H9 (cell line): ENCODE measurements at regions not wholly inside any gene's neighbourhood (a gene's known extent, or its start where the extent isn't known, plus 50 kb on each side); places are given as distances from the start of the nearest gene placed in this dataset.

Experiments used
- DNase-seq: peaks from one replicate; pipeline ENCODE4 v3.0.0-alpha.2; 2017
- H2AFZ ChIP-seq: one replicate; pipeline ENCODE4 v1.6.1; 2013; ENCODE audit warnings: mild to moderate bottlenecking, low read length, control low read depth, moderate library complexity
- H2AK5ac ChIP-seq: 2 replicates; pipeline ENCODE4 v1.6.1; 2013; ENCODE audit warnings: low read length, control low read depth, mixed read lengths; ENCODE audit not compliant: insufficient read length
- H2BK120ac ChIP-seq: one replicate; pipeline ENCODE4 v1.6.1; 2013; ENCODE audit warnings: low read depth, mild to moderate bottlenecking, low read length, control low read depth, inconsistent platforms; ENCODE audit not compliant: poor library complexity, severe bottlenecking
- H2BK12ac ChIP-seq: 2 replicates; pipeline ENCODE4 v1.6.1; 2013; ENCODE audit warnings: low read length, control low read depth, mixed read lengths, low read depth; ENCODE audit not compliant: insufficient read length
- H2BK15ac ChIP-seq: 2 replicates; pipeline ENCODE4 v1.6.1; 2013; ENCODE audit warnings: low read depth, low read length, control low read depth
- H2BK20ac ChIP-seq: one replicate; pipeline ENCODE4 v1.6.1; 2013; ENCODE audit warnings: low read depth, mild to moderate bottlenecking, low read length, control low read depth, inconsistent platforms; ENCODE audit not compliant: poor library complexity, severe bottlenecking
- H2BK5ac ChIP-seq: 2 replicates; pipeline ENCODE4 v1.6.1; 2013; ENCODE audit warnings: low read length, control low read depth, mixed read lengths; ENCODE audit not compliant: insufficient read length
- H3K14ac ChIP-seq: 2 replicates; pipeline ENCODE4 v1.6.1; 2013; ENCODE audit warnings: low read length, control low read depth; ENCODE audit not compliant: insufficient read depth
- H3K18ac ChIP-seq: 2 replicates; pipeline ENCODE4 v1.6.1; 2013; ENCODE audit warnings: low read depth, mild to moderate bottlenecking, mixed read lengths, low read length, control low read depth; ENCODE audit not compliant: insufficient read length
- H3K23ac ChIP-seq: 2 replicates; pipeline ENCODE4 v1.6.1; 2013; ENCODE audit warnings: low read length, control low read depth, mixed read lengths, low read depth; ENCODE audit not compliant: insufficient read length
- H3K23me2 ChIP-seq: 2 replicates; pipeline ENCODE4 v1.6.1; 2013; ENCODE audit warnings: low read depth, mild to moderate bottlenecking, mixed read lengths, low read length, control low read depth; ENCODE audit not compliant: insufficient read length, poor library complexity, severe bottlenecking
- H3K27ac ChIP-seq: 2 replicates; pipeline ENCODE4 v1.5.1; 2013; ENCODE audit warnings: low read length, control low read depth, mixed read lengths, low read depth; ENCODE audit not compliant: insufficient read length
- H3K27me3 ChIP-seq: 2 replicates; pipeline ENCODE4 v1.6.1; 2013; ENCODE audit warnings: low read length, control low read depth, inconsistent platforms; ENCODE audit not compliant: insufficient read depth
- H3K4ac ChIP-seq: 2 replicates; pipeline ENCODE4 v1.6.1; 2013; ENCODE audit warnings: low read depth, mild to moderate bottlenecking, control low read depth, inconsistent platforms, low read length, moderate library complexity
- H3K4me1 ChIP-seq: 2 replicates; pipeline ENCODE4 v1.6.1; 2013; ENCODE audit warnings: low read length, control low read depth, inconsistent platforms; ENCODE audit not compliant: insufficient read depth
- H3K4me2 ChIP-seq: 2 replicates; pipeline ENCODE4 v1.6.1; 2013; ENCODE audit warnings: low read length, control low read depth, mixed read lengths; ENCODE audit not compliant: insufficient read length, insufficient read depth
- H3K56ac ChIP-seq: 2 replicates; pipeline ENCODE4 v1.6.1; 2013; ENCODE audit warnings: low read depth, mild to moderate bottlenecking, mixed read lengths, low read length, control low read depth; ENCODE audit not compliant: insufficient read length
- H3K79me1 ChIP-seq: 2 replicates; pipeline ENCODE4 v1.6.1; 2013; ENCODE audit warnings: low read depth, mild to moderate bottlenecking, moderate library complexity, low read length, control low read depth, inconsistent platforms; ENCODE audit not compliant: insufficient read depth, poor library complexity, severe bottlenecking
- H3K79me2 ChIP-seq: 2 replicates; pipeline ENCODE4 v1.6.1; 2013; ENCODE audit warnings: low read length, control low read depth, inconsistent platforms; ENCODE audit not compliant: insufficient read depth
- H3K9ac ChIP-seq: 2 replicates; pipeline ENCODE4 v1.6.1; 2013; ENCODE audit warnings: low read length, control low read depth, mixed read lengths; ENCODE audit not compliant: insufficient read length; ENCODE audit errors: extremely low read depth
- H3K9me3 ChIP-seq: one replicate; pipeline ENCODE4 v1.6.1; 2013; ENCODE audit warnings: low read depth, low read length, inconsistent platforms; ENCODE audit not compliant: control insufficient read depth
- H3T11ph ChIP-seq: one replicate; pipeline ENCODE4 v1.6.1; 2013; ENCODE audit warnings: mild to moderate bottlenecking, low read length, control low read depth, inconsistent platforms
- H4K20me1 ChIP-seq: one replicate; pipeline ENCODE4 v1.6.1; 2013; ENCODE audit not compliant: control insufficient read depth, insufficient read length, insufficient read depth
- H4K5ac ChIP-seq: 2 replicates; pipeline ENCODE4 v1.6.1; 2013; ENCODE audit warnings: low read depth, mild to moderate bottlenecking, mixed read lengths, low read length, control low read depth; ENCODE audit not compliant: insufficient read length
- H4K8ac ChIP-seq: replicated peaks from 2 replicates; pipeline ENCODE4 v1.6.1; 2013; ENCODE audit warnings: low read length, control low read depth, mixed read lengths, low read depth; ENCODE audit not compliant: insufficient read length
- H4K91ac ChIP-seq: 2 replicates; pipeline ENCODE4 v1.6.1; 2013; ENCODE audit warnings: low read depth, mild to moderate bottlenecking, moderate library complexity, mixed read lengths, low read length, control low read depth; ENCODE audit not compliant: insufficient read length
- H3K27ac Mint-ChIP-seq, 3 experiments: 2 replicates in 2 of 3; 3 replicates in 1 of 3; pipeline ENCODE4 v1.8.0; 2020 to 2021; ENCODE audit warnings: mixed read lengths in 3 of 3, mild to moderate bottlenecking in 1 of 3, moderate library complexity in 1 of 3
- H3K27me3 Mint-ChIP-seq: 2 replicates; pipeline ENCODE4 v1.8.0; 2021; ENCODE audit warnings: low read depth, mild to moderate bottlenecking, moderate library complexity, mixed read lengths
- H3K36me3 Mint-ChIP-seq, 3 experiments: 2 replicates in 2 of 3; 3 replicates in 1 of 3; pipeline ENCODE4 v1.8.0; 2020 to 2021; ENCODE audit warnings: low read depth in 3 of 3, mixed read lengths in 3 of 3; ENCODE audit not compliant: insufficient read depth in 1 of 3
- H3K4me1 Mint-ChIP-seq, 2 experiments: 2 replicates each; pipeline ENCODE4 v1.8.0; 2020; ENCODE audit warnings: mixed read lengths in 2 of 2
- H3K4me3 Mint-ChIP-seq, 2 experiments: 2 replicates in 1 of 2; 3 replicates in 1 of 2; pipeline ENCODE4 v1.8.0; 2020 to 2021; ENCODE audit warnings: mild to moderate bottlenecking in 2 of 2, mixed read lengths in 2 of 2, moderate library complexity in 1 of 2
- H3K9me3 Mint-ChIP-seq, 2 experiments: 2 replicates in 1 of 2; 3 replicates in 1 of 2; pipeline ENCODE4 v1.8.0; 2020; ENCODE audit warnings: mild to moderate bottlenecking in 2 of 2, mixed read lengths in 2 of 2, moderate library complexity in 1 of 2
- WGBS: extraction: QIAGEN DNeasy Blood & Tissue Kit; methylation state at CpG from one replicate; pipeline ENCODE4 v1.1.7; 2013; ENCODE audit warnings: missing lambda C conversion rate, low lambda C conversion rate, mixed read lengths; ENCODE audit not compliant: insufficient read length; ENCODE audit errors: extremely low coverage; 5-methylcytosine and 5-hydroxymethylcytosine counted together
- TF ChIP-seq, protein P1 (sequence below): fragments of 200-600 bp; sonication (generic); conservative IDR thresholded peaks from 3 replicates; pipeline ENCODE4 v1.8.0; 2021; ENCODE audit warnings: antibody characterized with exemption, mild to moderate bottlenecking

GRCh38 chr21:43364261-43364510 is 62.7 kb downstream of the SIK1 start:
- no peak for DNase-seq
- H3K9me3 ChIP-seq, result no peaks in the 10 kb centered on the region
- Mint-ChIP-seq H3K36me3 (no peaks in the 10 kb centered on the region; a peak in 1 of 7 replicates), H3K4me3 (no peak overlapping the region), H3K27me3 (peaks cover 10% of the 10 kb centered on the region), H3K4me1 (peaks cover 25 to 36% of the 10 kb centered on the region in 2 experiments), H3K9me3 (peaks cover 0 to 3% of the 10 kb centered on the region in 2 experiments; a peak in 2 of 5 replicates), H3K27ac (no peak overlapping the region)
- H2BK20ac ChIP-seq, result no peak overlapping the region
- no peaks in the 10 kb centered on the region for H4K20me1 ChIP-seq
- H2AK5ac ChIP-seq, result no peak overlapping the region
- H3K4me1 ChIP-seq, result no peaks in the 10 kb centered on the region; the same call in 1 of the 2 replicates
- H2BK12ac ChIP-seq, result no peak overlapping the region
- H3K56ac ChIP-seq, result no peak overlapping the region
- no peak overlapping the region for H4K5ac ChIP-seq
- no peaks in the 10 kb centered on the region for H3K79me2 ChIP-seq
- no peak overlapping the region for H3K4ac ChIP-seq
- H2BK5ac ChIP-seq, result no peak overlapping the region
- no peak overlapping the region for H3K14ac ChIP-seq
- no peak overlapping the region for H3K4me2 ChIP-seq
- no peak overlapping the region for H3K9ac ChIP-seq
- no peak overlapping the region for H3K23ac ChIP-seq
- no peak overlapping the region for H3K18ac ChIP-seq
- no peak overlapping the region for H2BK15ac ChIP-seq
- no peak overlapping the region for H2AFZ ChIP-seq
- no peak overlapping the region for H2BK120ac ChIP-seq
- H4K8ac ChIP-seq, result no peak overlapping the region
- no peak overlapping the region for H3T11ph ChIP-seq
- WGBS, result no CpG with 5 or more reads among the region's 7 CpGs
- H3K23me2 ChIP-seq, result no peaks in the 10 kb centered on the region
- no peak overlapping the region for H3K27ac ChIP-seq
- no peaks in the 10 kb centered on the region for H3K27me3 ChIP-seq
- TF ChIP-seq, protein P1, sequence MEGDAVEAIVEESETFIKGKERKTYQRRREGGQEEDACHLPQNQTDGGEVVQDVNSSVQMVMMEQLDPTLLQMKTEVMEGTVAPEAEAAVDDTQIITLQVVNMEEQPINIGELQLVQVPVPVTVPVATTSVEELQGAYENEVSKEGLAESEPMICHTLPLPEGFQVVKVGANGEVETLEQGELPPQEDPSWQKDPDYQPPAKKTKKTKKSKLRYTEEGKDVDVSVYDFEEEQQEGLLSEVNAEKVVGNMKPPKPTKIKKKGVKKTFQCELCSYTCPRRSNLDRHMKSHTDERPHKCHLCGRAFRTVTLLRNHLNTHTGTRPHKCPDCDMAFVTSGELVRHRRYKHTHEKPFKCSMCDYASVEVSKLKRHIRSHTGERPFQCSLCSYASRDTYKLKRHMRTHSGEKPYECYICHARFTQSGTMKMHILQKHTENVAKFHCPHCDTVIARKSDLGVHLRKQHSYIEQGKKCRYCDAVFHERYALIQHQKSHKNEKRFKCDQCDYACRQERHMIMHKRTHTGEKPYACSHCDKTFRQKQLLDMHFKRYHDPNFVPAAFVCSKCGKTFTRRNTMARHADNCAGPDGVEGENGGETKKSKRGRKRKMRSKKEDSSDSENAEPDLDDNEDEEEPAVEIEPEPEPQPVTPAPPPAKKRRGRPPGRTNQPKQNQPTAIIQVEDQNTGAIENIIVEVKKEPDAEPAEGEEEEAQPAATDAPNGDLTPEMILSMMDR, result no peak
- no peak overlapping the region for H4K91ac ChIP-seq
- H3K79me1 ChIP-seq, result no peaks in the 10 kb centered on the region
